HepG2 (cell line): ENCODE measurements at regions not wholly inside any gene's neighbourhood (a gene's known extent, or its start where the extent isn't known, plus 50 kb on each side); places are given as distances from the start of the nearest gene placed in this dataset.
"Not testable (repeated sequence)": the region's sequence is repeated elsewhere in the genome, so short reads cannot be mapped to it uniquely, and the experiment has no call there.

Source experiments
- ATAC-seq: fragments of 200-7000 bp; cut with Tn5 transposase; 3 replicates; pipeline ENCODE4 v1.9.1; 2020; ENCODE audit warnings: mild to moderate bottlenecking, moderate library complexity
- BruUV-seq: library from RNA; stranded (reverse); fragments of 400-500 nt; replicated peaks from 2 replicates; lab custom pipeline; 2021; lab: Mats Ljungman, UMichigan
- CTCF ChIA-PET: fragments of 300-600 bp; formaldehyde crosslinking; extraction: SDS; loops from one replicate; lab custom pipeline; 2021; ENCODE audit warnings: low total read pairs, inconsistent platforms, low intra/inter-chr PET ratio; lab: Yijun Ruan, JAX
- POLR2A ChIA-PET: fragments of 350-600 bp; sonication (Branson Sonifier 250); formaldehyde crosslinking; loops from one replicate; lab custom pipeline; 2020; ENCODE audit warnings: antibody characterized with exemption, inconsistent platforms; lab: Yijun Ruan, JAX
- DNase-seq: peaks from one replicate; pipeline ENCODE4 v3.0.0-alpha.2; 2015; ENCODE audit warnings: low spot score
- FAIRE-seq: peaks from 3 replicates; lab custom pipeline; 2011; peaks lifted over from hg19 to GRCh38; lab: Jason Lieb, UNC
- H2AFZ ChIP-seq: one replicate; pipeline ENCODE4 v1.6.1; 2011; ENCODE audit warnings: low read length, inconsistent platforms
- H3K27ac ChIP-seq: fragments of 300-600 bp; 3 replicates; pipeline ENCODE4 v1.8.0; 2011; ENCODE audit warnings: mixed run types, mild to moderate bottlenecking, mixed read lengths, low read length, inconsistent platforms; ENCODE audit not compliant: insufficient read depth; ENCODE audit errors: extremely low read length
- H3K27me3 ChIP-seq, 2 experiments: fragments of 200-600 bp in 1 of 2; 2 replicates in 1 of 2; 3 replicates in 1 of 2; pipeline versions ENCODE4 v1.6.0 to v1.8.0; 2011; ENCODE audit warnings: low read length in 2 of 2, mild to moderate bottlenecking in 2 of 2, moderate library complexity in 2 of 2, inconsistent platforms in 1 of 2; ENCODE audit not compliant: insufficient read depth in 2 of 2, control insufficient read depth in 1 of 2
- H3K36me3 ChIP-seq, 2 experiments: fragments of 200-600 bp in 1 of 2; replicated peaks in 1 of 2; 2 replicates in 1 of 2; 3 replicates in 1 of 2; pipeline versions ENCODE4 v1.5.1 to v1.8.0; 2011; ENCODE audit warnings: low read length in 2 of 2, inconsistent platforms in 1 of 2; ENCODE audit not compliant: insufficient read depth in 2 of 2, control insufficient read depth in 1 of 2
- H3K4me1 ChIP-seq: 2 replicates; pipeline ENCODE4 v1.5.1; 2012; ENCODE audit warnings: low read length, inconsistent platforms; ENCODE audit not compliant: insufficient read depth
- H3K4me2 ChIP-seq: 2 replicates; pipeline ENCODE4 v1.6.0; 2011; ENCODE audit warnings: low read depth, low read length, inconsistent platforms
- H3K4me3 ChIP-seq, 3 experiments: fragments of 200-600 bp in 1 of 3; sonication (generic), shearing (Covaris generic) in 1 of 3; replicated peaks in 1 of 3; 2 replicates each; pipeline ENCODE4 v1.5.1; 2011 to 2016; ENCODE audit warnings: low read length in 3 of 3, inconsistent platforms in 2 of 3, low read depth in 2 of 3, mild to moderate bottlenecking in 2 of 3, control low read depth in 1 of 3, mixed read lengths in 1 of 3; ENCODE audit not compliant: insufficient read depth in 1 of 3
- H3K79me2 ChIP-seq: one replicate; pipeline ENCODE4 v1.6.1; 2011; ENCODE audit warnings: low read length, inconsistent platforms; ENCODE audit not compliant: insufficient read depth
- H3K9ac ChIP-seq: 2 replicates; pipeline ENCODE4 v1.6.0; 2011; ENCODE audit warnings: mild to moderate bottlenecking, low read depth, low read length, inconsistent platforms; ENCODE audit not compliant: insufficient read depth
- H3K9me3 ChIP-seq: 2 replicates; pipeline ENCODE4 v1.5.1; 2012; ENCODE audit warnings: mild to moderate bottlenecking, low read length
- H4K20me1 ChIP-seq: 2 replicates; pipeline ENCODE4 v1.6.0; 2011; ENCODE audit warnings: inconsistent platforms, mild to moderate bottlenecking, low read length, moderate library complexity; ENCODE audit not compliant: insufficient read depth
- ADNP ChIP-seq: sonication (generic); formaldehyde crosslinking; IDR thresholded peaks from 2 replicates; pipeline ENCODE4 v1.4.0; 2020; ENCODE audit warnings: missing genetic modification reagents
- PITX1 ChIP-seq: sonication (generic); formaldehyde crosslinking; IDR thresholded peaks from 2 replicates; pipeline ENCODE4 v1.5.1; 2020; ENCODE audit warnings: mild to moderate bottlenecking, missing genetic modification reagents
- STAT6 ChIP-seq: sonication (generic); formaldehyde crosslinking; IDR thresholded peaks from 2 replicates; pipeline ENCODE4 v1.4.0; 2020; ENCODE audit warnings: missing genetic modification reagents, mild to moderate bottlenecking, borderline replicate concordance
- ZBTB26 ChIP-seq: IDR thresholded peaks from 2 replicates; pipeline ENCODE4 v1.6.1; 2016; ENCODE audit warnings: missing compliant biosample characterization, missing genetic modification reagents, borderline replicate concordance
- ZNF230 ChIP-seq: sonication (generic); formaldehyde crosslinking; IDR thresholded peaks from 2 replicates; pipeline ENCODE4 v1.4.0; 2020; ENCODE audit warnings: mild to moderate bottlenecking, missing genetic modification reagents
- ZNF276 ChIP-seq: sonication (generic); formaldehyde crosslinking; IDR thresholded peaks from 2 replicates; pipeline ENCODE4 v1.4.0; 2020; ENCODE audit warnings: mild to moderate bottlenecking, low read depth, missing genetic modification reagents
- ZNF33A ChIP-seq: sonication (generic); formaldehyde crosslinking; IDR thresholded peaks from 2 replicates; pipeline ENCODE4 v1.5.1; 2020; ENCODE audit warnings: missing genetic modification reagents, mild to moderate bottlenecking, moderate library complexity, borderline replicate concordance
- ZNF703 ChIP-seq: sonication (generic); formaldehyde crosslinking; IDR thresholded peaks from 2 replicates; pipeline ENCODE4 v1.5.1; 2020; ENCODE audit warnings: missing genetic modification reagents, mild to moderate bottlenecking, moderate library complexity, borderline replicate concordance
- ZNF782 ChIP-seq: sonication (generic); formaldehyde crosslinking; IDR thresholded peaks from 2 replicates; pipeline ENCODE4 v1.4.0; 2020; ENCODE audit warnings: missing genetic modification reagents, mild to moderate bottlenecking, borderline replicate concordance
- ZNF792 ChIP-seq: IDR thresholded peaks from 2 replicates; pipeline ENCODE4 v1.6.1; 2016
- WGBS: methylation state at CpG from one replicate; pipeline ENCODE4 v1.1.6; 2017; ENCODE audit warnings: low lambda C conversion rate; 5-methylcytosine and 5-hydroxymethylcytosine counted together
- in situ Hi-C: cut with HindIII; loops from 2 replicates; pipeline ENCODE4 v1.10.0; 2017; ENCODE audit warnings: low pct_unique_long_range_greater_than_20kb; ENCODE audit not compliant: extremely low pct_ligation_motif_present
- intact Hi-C: fragments of 100-400 bp; cut with micrococcal nuclease; formaldehyde crosslinking; loops from one replicate; pipeline ENCODE4 v1.10.0; 2022; ENCODE audit not compliant: unreplicated experiment

GRCh38 chr4:29113960-29114359 is 1606.2 kb upstream of the PCDH7 start:
- no peak for FAIRE-seq
- POLR2A ChIA-PET: no interaction called here

GRCh38 chr4:29117231-29117722 is 1602.9 kb upstream of the PCDH7 start:
- H3K4me2 ChIP-seq, CTCF ChIA-PET, H3K27me3 ChIP-seq, H3K9me3 ChIP-seq, BruUV-seq, DNase-seq, H3K9ac ChIP-seq, POLR2A ChIA-PET, H3K4me1 ChIP-seq, H3K27ac ChIP-seq, H4K20me1 ChIP-seq, FAIRE-seq, ATAC-seq, H3K4me3 ChIP-seq, H3K36me3 ChIP-seq, H2AFZ ChIP-seq, H3K79me2 ChIP-seq, in situ Hi-C loops, intact Hi-C loops: not testable (repeated sequence)
- WGBS: 75% methylated on average over 8 of the region's 38 CpGs

More at GRCh38 chr4:29113960-29114359, 1606.2 kb upstream of the PCDH7 start:
- Histone ChIP-seq H3K36me3 (no peaks in the 10 kb centered on the region), H2AFZ (no peak overlapping the region), H3K79me2 (no peaks in the 10 kb centered on the region), H3K4me2 (no peak overlapping the region), H3K9ac (no peak overlapping the region), H3K27ac (no peak overlapping the region), H3K27me3 (no peaks in the 10 kb centered on the region), H3K4me3 (no peak overlapping the region), H3K4me1 (no peaks in the 10 kb centered on the region), H4K20me1 (no peaks in the 10 kb centered on the region), H3K9me3 (no peaks in the 10 kb centered on the region)
- in situ Hi-C loops (no loop called here), intact Hi-C loops (no loop called here)
- BruUV-seq: no TSS peak
- DNase-seq (no peak), ATAC-seq (no peak)
- CTCF ChIA-PET: no interaction called here
- WGBS: 5% methylated on average over 3 of the region's 3 CpGs
- no peak for TF ChIP-seq PITX1 (CRISPR knock-in tag)
- TF ChIP-seq ZNF276 (CRISPR knock-in tag): no peak
- no peak for TF ChIP-seq ZNF792 (CRISPR knock-in tag)
- TF ChIP-seq ADNP: no peak
- TF ChIP-seq ZNF33A (CRISPR knock-in tag): no peak
- no peak for TF ChIP-seq ZNF782 (CRISPR knock-in tag)
- no peak for TF ChIP-seq ZNF230 (CRISPR knock-in tag)
- TF ChIP-seq ZNF703 (CRISPR knock-in tag): no peak
- no peak for TF ChIP-seq ZBTB26 (CRISPR knock-in tag)
- TF ChIP-seq STAT6: no peak
